WI38 (cell line): ENCODE measurements at regions not wholly inside any gene's neighbourhood (a gene's known extent, or its start where the extent isn't known, plus 50 kb on each side); places are given as distances from the start of the nearest gene placed in this dataset.

Source experiments
- H3K4me3 ChIP-seq: 2 replicates; pipeline ENCODE4 v1.5.1; 2011; ENCODE audit warnings: low read depth, mild to moderate bottlenecking, control low read depth, low read length
- TF ChIP-seq, protein P1 (sequence below): IDR thresholded peaks from 2 replicates; pipeline ENCODE4 v1.5.1; 2012; ENCODE audit warnings: low read depth, mild to moderate bottlenecking, control low read depth, low read length

DNA sequence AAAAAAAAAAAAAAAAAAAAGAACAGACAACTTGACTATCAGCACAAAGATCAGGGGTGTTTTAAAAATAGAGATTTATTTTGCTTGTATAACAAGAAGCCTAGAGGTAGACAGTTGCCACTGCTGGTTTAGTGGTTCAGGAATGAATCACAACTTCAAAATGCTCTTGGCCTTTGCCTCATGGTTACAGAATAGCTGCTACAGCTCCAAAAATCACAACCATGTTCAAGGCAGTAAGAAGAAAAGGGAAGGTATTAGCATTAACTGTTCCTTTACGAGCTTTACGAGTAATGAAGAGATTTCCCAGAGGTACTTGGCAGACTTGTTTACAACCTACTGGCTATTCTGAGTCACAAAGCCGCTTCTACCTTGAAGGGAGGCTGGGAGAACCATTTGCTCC, 52.5 kb upstream of the PPM1J start:
- H3K4me3 ChIP-seq = no peak overlapping the region
- TF ChIP-seq, protein P1, sequence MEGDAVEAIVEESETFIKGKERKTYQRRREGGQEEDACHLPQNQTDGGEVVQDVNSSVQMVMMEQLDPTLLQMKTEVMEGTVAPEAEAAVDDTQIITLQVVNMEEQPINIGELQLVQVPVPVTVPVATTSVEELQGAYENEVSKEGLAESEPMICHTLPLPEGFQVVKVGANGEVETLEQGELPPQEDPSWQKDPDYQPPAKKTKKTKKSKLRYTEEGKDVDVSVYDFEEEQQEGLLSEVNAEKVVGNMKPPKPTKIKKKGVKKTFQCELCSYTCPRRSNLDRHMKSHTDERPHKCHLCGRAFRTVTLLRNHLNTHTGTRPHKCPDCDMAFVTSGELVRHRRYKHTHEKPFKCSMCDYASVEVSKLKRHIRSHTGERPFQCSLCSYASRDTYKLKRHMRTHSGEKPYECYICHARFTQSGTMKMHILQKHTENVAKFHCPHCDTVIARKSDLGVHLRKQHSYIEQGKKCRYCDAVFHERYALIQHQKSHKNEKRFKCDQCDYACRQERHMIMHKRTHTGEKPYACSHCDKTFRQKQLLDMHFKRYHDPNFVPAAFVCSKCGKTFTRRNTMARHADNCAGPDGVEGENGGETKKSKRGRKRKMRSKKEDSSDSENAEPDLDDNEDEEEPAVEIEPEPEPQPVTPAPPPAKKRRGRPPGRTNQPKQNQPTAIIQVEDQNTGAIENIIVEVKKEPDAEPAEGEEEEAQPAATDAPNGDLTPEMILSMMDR = no peak
